ENCODE measurements at regions not wholly inside any gene's neighbourhood (a gene's known extent, or its start where the extent isn't known, plus 50 kb on each side); places are given as distances from the start of the nearest gene placed in this dataset.

- ATAC-seq (no peak), DNase-seq (no peak)
- no peak overlapping the region for H3K27ac Mint-ChIP-seq
- ChIA-PET CTCF (no interaction called here), POLR2A (no interaction called here)
- no peaks in the 10 kb centered on the region for H3K36me3 Mint-ChIP-seq (ENCODE audit: low read depth)
- H3K4me3 Mint-ChIP-seq: no peak overlapping the region
- no peaks in the 10 kb centered on the region for H3K27me3 Mint-ChIP-seq (ENCODE audit: low read depth)
- H3K9me3 Mint-ChIP-seq (ENCODE audit: insufficient read depth): peaks cover 7% of the 10 kb centered on the region
- no peaks in the 10 kb centered on the region for H3K4me1 Mint-ChIP-seq (ENCODE audit: low read depth)
Measured at GRCh38 chr3:135740751-135741150, 224.8 kb upstream of the PPP2R3A start.

DNA sequence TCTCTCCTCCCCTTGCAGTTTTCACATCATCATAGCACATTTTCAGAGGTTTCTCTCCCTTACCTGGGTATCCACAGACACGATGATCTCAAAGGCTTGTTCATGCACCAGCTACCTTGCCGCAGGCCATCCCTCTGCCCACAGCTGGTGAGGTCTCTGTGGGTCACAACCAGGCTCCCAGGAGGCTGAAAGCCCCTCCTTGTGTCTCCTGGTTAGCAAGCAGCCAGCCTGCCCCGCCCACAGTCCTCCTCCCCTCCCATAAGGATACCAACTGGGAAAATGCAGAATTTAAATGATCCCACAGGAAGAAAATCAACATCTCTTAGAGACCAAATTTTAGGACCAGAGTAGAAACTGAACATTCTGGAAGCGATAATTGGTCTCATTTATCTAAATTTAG is 213.5 kb upstream of the PPP2R3A start:
- no peak for ATAC-seq
- DNase-seq: no peak
- Mint-ChIP-seq H3K36me3 (ENCODE audit: low read depth) (no peaks in the 10 kb centered on the region), H3K4me3 (no peak overlapping the region), H3K27me3 (ENCODE audit: low read depth) (no peaks in the 10 kb centered on the region), H3K27ac (no peak overlapping the region), H3K4me1 (ENCODE audit: low read depth) (no peaks in the 10 kb centered on the region), H3K9me3 (ENCODE audit: insufficient read depth) (no peaks in the 10 kb centered on the region)
- CTCF ChIA-PET: no interaction called here
- POLR2A ChIA-PET: no interaction called here

GRCh38 chr3:135752851-135753250 is 212.7 kb upstream of the PPP2R3A start:
- DNase-seq: no peak
- ChIA-PET POLR2A (no interaction called here), CTCF (no interaction called here)
- Mint-ChIP-seq H3K36me3 (ENCODE audit: low read depth) (no peaks in the 10 kb centered on the region), H3K4me1 (ENCODE audit: low read depth) (no peaks in the 10 kb centered on the region), H3K27me3 (ENCODE audit: low read depth) (no peaks in the 10 kb centered on the region), H3K4me3 (no peak overlapping the region), H3K9me3 (ENCODE audit: insufficient read depth) (no peaks in the 10 kb centered on the region), H3K27ac (no peak overlapping the region)
- no peak for ATAC-seq

DNA sequence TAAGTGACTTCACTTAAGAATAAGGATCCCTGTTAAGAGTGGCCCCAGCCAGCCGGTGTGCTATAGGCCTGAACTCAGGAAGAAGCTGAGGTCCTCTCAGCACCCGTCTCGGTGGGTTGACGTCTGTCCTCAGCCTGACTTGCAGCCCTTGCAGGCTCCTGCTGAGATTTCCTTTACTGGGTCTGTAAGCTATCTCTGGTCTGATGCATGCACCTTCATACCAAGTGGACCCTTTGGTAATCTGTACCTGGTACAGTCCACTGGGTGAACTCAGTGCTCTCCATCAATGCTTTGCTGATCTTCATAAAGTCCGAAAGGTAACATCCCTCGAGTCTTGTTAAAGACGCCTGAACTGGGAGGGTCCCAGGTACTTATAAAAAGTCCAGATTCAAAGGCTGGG is 212.0 kb upstream of the PPP2R3A start:
- POLR2A ChIA-PET: no interaction called here
- no peaks in the 10 kb centered on the region for H3K27me3 Mint-ChIP-seq (ENCODE audit: low read depth)
- no peak overlapping the region for H3K4me3 Mint-ChIP-seq
- DNase-seq (no peak), ATAC-seq (no peak)
- H3K4me1 Mint-ChIP-seq (ENCODE audit: low read depth): no peaks in the 10 kb centered on the region
- CTCF ChIA-PET: no interaction called here
- H3K36me3 Mint-ChIP-seq (ENCODE audit: low read depth): no peaks in the 10 kb centered on the region
- no peaks in the 10 kb centered on the region for H3K9me3 Mint-ChIP-seq (ENCODE audit: insufficient read depth)
- no peak overlapping the region for H3K27ac Mint-ChIP-seq

DNA sequence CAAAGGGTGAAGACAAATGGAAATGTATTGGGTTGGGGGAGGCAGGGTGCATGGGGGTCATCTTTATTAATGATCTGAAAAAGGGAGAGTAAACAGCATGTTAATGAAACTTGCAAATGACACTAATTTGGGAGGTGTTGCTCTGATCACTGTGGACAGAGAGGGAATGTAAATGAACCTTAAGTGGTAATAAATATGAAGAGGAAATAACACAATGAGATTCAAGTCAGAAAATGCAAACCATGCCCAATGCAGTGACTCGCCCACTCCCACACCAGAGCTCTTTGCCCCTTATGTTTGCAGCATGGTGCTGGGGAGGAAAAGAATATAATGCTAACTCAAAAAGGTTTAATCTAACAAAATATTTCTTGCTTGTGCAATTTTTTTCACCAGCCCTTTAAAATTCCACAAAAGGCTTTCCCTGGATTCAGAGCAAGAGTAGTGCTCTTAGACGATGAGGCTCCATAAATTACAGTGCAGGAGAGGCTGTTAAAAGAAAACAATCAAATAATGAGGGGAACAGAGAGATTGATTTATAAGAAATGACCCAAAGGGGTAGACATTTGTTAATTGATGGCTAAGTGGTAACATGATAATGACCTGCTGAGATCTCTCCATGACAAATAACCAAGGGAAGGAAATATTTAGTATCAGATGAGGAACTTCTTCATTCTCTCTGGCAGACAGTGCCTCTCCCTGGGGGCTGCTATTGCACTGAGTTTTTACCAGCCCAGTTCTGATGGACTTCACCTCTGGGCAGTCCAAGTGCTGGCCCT is 210.0 kb upstream of the PPP2R3A start:
- no peaks in the 10 kb centered on the region for H3K36me3 Mint-ChIP-seq (ENCODE audit: low read depth)
- ChIA-PET CTCF (no interaction called here), POLR2A (no interaction called here)

GRCh38 chr3:135756106-135756668 is 209.3 kb upstream of the PPP2R3A start:
- ChIA-PET CTCF (no interaction called here), POLR2A (no interaction called here)

More for the DNA sequence above, 210.0 kb upstream of the PPP2R3A start:
- Mint-ChIP-seq H3K9me3 (ENCODE audit: insufficient read depth) (no peaks in the 10 kb centered on the region), H3K4me1 (ENCODE audit: low read depth) (no peaks in the 10 kb centered on the region), H3K27me3 (ENCODE audit: low read depth) (no peaks in the 10 kb centered on the region), H3K27ac (no peak overlapping the region), H3K4me3 (no peak overlapping the region)
- no peak for DNase-seq
- ATAC-seq: no peak

DNA sequence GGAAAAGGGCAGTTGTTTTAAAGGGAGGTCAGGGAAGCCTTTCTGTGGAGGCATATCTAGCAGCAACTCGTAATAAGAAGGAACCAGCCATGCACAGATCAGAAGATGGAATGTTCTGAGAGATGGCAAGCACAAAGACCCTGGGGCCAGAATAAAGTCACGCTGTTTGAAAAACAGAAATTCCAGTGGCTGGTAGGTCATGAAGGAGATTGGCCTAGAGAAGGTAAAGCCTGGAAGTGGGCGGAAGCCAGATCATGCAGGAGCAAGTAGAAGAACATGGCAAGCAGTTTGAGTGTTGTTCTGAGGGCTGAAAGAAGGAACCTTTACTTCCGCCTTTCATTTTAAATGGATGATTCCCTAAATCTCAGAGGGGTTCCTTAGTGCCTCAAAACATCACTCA is 208.1 kb upstream of the PPP2R3A start:
- Mint-ChIP-seq H3K36me3 (ENCODE audit: low read depth) (no peaks in the 10 kb centered on the region), H3K27me3 (ENCODE audit: low read depth) (no peaks in the 10 kb centered on the region), H3K27ac (no peak overlapping the region), H3K4me1 (ENCODE audit: low read depth) (no peaks in the 10 kb centered on the region), H3K4me3 (no peak overlapping the region), H3K9me3 (ENCODE audit: insufficient read depth) (no peaks in the 10 kb centered on the region)
- DNase-seq (no peak), ATAC-seq (no peak)
- CTCF ChIA-PET: no interaction called here
- POLR2A ChIA-PET: no interaction called here

More at GRCh38 chr3:135756106-135756668, 209.3 kb upstream of the PPP2R3A start:
- DNase-seq (no peak), ATAC-seq (no peak)
- no peaks in the 10 kb centered on the region for H3K4me1 Mint-ChIP-seq (ENCODE audit: low read depth)
- H3K9me3 Mint-ChIP-seq (ENCODE audit: insufficient read depth): no peaks in the 10 kb centered on the region
- no peak overlapping the region for H3K4me3 Mint-ChIP-seq
- no peak overlapping the region for H3K27ac Mint-ChIP-seq
- H3K36me3 Mint-ChIP-seq (ENCODE audit: low read depth): no peaks in the 10 kb centered on the region
- no peaks in the 10 kb centered on the region for H3K27me3 Mint-ChIP-seq (ENCODE audit: low read depth)

DNA sequence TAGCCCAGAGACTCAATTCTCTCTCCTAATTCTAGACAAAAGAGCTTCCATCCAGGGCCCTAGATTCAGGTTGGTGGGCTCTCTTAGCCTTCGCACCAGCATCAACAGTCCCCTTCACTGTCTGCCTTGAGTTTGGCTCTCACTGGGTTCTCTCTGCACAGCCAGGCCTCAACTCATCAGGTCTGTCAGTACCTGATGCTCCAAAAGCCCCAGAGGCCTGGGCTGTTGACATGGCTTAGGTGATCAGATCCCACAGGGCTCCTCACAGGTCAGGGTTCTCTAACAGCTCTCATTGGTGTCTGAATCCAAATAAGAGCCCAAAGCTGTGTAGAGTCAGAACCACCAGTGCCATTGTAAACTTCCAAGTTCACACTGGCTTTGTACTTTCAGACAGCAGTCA is 206.6 kb upstream of the PPP2R3A start:
- H3K27ac Mint-ChIP-seq: no peak overlapping the region
- no peaks in the 10 kb centered on the region for H3K4me1 Mint-ChIP-seq (ENCODE audit: low read depth)
- ATAC-seq: no peak
- POLR2A ChIA-PET: no interaction called here
- no peaks in the 10 kb centered on the region for H3K9me3 Mint-ChIP-seq (ENCODE audit: insufficient read depth)
- CTCF ChIA-PET: no interaction called here
- no peaks in the 10 kb centered on the region for H3K27me3 Mint-ChIP-seq (ENCODE audit: low read depth)
- no peak for DNase-seq
- H3K36me3 Mint-ChIP-seq (ENCODE audit: low read depth): no peaks in the 10 kb centered on the region
- H3K4me3 Mint-ChIP-seq: no peak overlapping the region

DNA sequence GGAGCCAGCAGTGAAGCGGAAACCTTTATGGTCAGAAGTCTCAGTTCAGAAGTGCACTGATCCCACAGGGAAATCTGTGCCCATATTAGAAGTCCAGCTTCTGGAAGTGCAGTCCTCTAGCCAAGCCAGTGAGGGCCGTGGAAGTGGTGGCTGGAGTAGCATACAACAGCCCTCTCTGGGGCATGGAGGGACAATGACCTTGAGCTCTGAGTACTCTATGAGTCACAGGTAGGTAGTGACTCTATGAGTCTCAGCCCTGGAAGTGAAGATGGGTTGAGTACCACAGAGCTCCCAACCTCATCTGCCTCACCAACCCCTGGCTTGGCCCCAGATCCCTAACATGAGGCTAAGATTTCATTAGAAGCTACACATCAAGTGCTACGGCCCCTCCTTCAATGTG is 205.9 kb upstream of the PPP2R3A start:
- no peaks in the 10 kb centered on the region for H3K9me3 Mint-ChIP-seq (ENCODE audit: insufficient read depth)
- no peaks in the 10 kb centered on the region for H3K36me3 Mint-ChIP-seq (ENCODE audit: low read depth)
- no peaks in the 10 kb centered on the region for H3K27me3 Mint-ChIP-seq (ENCODE audit: low read depth)
- ATAC-seq: no peak
- no peak overlapping the region for H3K27ac Mint-ChIP-seq
- CTCF ChIA-PET: no interaction called here
- POLR2A ChIA-PET: no interaction called here
- DNase-seq: no peak
- no peaks in the 10 kb centered on the region for H3K4me1 Mint-ChIP-seq (ENCODE audit: low read depth)
- no peak overlapping the region for H3K4me3 Mint-ChIP-seq

- POLR2A ChIA-PET: no interaction called here
- CTCF ChIA-PET: no interaction called here
- H3K4me1 Mint-ChIP-seq (ENCODE audit: low read depth): no peaks in the 10 kb centered on the region
- H3K4me3 Mint-ChIP-seq: no peak overlapping the region
- DNase-seq (no peak), ATAC-seq (no peak)
- H3K9me3 Mint-ChIP-seq (ENCODE audit: insufficient read depth): no peaks in the 10 kb centered on the region
- no peaks in the 10 kb centered on the region for H3K36me3 Mint-ChIP-seq (ENCODE audit: low read depth)
- no peaks in the 10 kb centered on the region for H3K27me3 Mint-ChIP-seq (ENCODE audit: low read depth)
- H3K27ac Mint-ChIP-seq: no peak overlapping the region
Measured at GRCh38 chr3:135760581-135760980, 204.9 kb upstream of the PPP2R3A start.

DNA sequence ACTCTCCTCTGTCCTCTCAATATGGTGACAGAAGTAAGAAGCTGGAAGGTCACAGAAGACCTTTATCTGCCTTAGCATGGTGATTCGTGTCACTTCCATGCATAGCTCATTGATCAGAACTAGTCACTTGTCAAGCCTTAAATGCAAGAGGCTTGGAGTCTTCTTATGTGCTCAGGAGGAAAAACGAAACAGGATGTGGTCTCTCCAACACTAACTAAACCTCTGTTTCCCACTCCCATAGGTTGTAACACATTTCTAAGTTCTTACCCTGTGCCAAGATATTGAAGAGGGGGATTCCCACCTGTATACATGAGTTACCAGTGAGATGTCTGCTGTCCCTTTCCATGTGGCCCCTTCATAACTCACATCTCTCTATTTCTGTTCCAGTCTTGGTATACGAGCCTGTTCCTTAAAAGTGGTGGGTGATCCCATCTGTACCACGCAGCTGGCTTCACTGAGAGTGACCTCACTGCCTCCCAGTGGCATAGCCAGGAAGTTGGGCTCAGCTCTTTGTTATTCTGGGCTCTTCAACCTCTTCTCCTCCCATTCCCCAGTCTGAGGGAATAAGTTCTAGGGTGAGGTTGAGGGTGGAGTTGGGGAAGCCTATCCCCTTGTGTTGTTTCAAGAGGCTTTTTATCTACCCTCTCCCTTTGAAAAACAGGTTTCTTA is 203.2 kb upstream of the PPP2R3A start:
- no peak for DNase-seq
- ChIA-PET POLR2A (interaction anchor here (0.6 kb wide), 1 partner anchor 519 kb away, joined by 3 read pairs; no protein-coding TSS in a partner anchor), CTCF (interaction anchor here (0.6 kb wide), 1 partner anchor 1029 kb away, joined by 3 read pairs; no protein-coding TSS in a partner anchor)
- no peak overlapping the region for H3K4me3 Mint-ChIP-seq
- no peaks in the 10 kb centered on the region for H3K27me3 Mint-ChIP-seq (ENCODE audit: low read depth)
- no peak for ATAC-seq
- H3K27ac Mint-ChIP-seq: no peak overlapping the region
- H3K36me3 Mint-ChIP-seq (ENCODE audit: low read depth): no peaks in the 10 kb centered on the region
- H3K9me3 Mint-ChIP-seq (ENCODE audit: insufficient read depth): no peaks in the 10 kb centered on the region
- H3K4me1 Mint-ChIP-seq (ENCODE audit: low read depth): no peaks in the 10 kb centered on the region

GRCh38 chr3:135766115-135766514 is 199.4 kb upstream of the PPP2R3A start:
- DNase-seq (no peak), ATAC-seq (no peak)
- H3K27ac Mint-ChIP-seq: no peak overlapping the region
- no peaks in the 10 kb centered on the region for H3K9me3 Mint-ChIP-seq (ENCODE audit: insufficient read depth)
- ChIA-PET POLR2A (no interaction called here), CTCF (no interaction called here)
- no peaks in the 10 kb centered on the region for H3K4me1 Mint-ChIP-seq (ENCODE audit: low read depth)
- no peaks in the 10 kb centered on the region for H3K27me3 Mint-ChIP-seq (ENCODE audit: low read depth)
- no peak overlapping the region for H3K4me3 Mint-ChIP-seq
- H3K36me3 Mint-ChIP-seq (ENCODE audit: low read depth): no peaks in the 10 kb centered on the region
